Stomach (tissue), 4 donors: ENCODE measurements at regions not wholly inside any gene's neighbourhood (a gene's known extent, or its start where the extent isn't known, plus 50 kb on each side); places are given as distances from the start of the nearest gene placed in this dataset.

Source experiments
- EP300 ChIP-seq: sonication (generic); formaldehyde crosslinking; IDR thresholded peaks from one replicate; pipeline ENCODE4 v1.6.1; 2017; ENCODE audit warnings: antibody characterized with exemption
- POLR2A ChIP-seq, 4 donors: fragments of 450-650 bp; IDR thresholded peaks; one replicate each; pipeline ENCODE4 v1.6.1; 2016; ENCODE audit warnings: antibody characterized with exemption in 4 of 4, control low read depth in 2 of 4, mild to moderate bottlenecking in 1 of 4, moderate library complexity in 1 of 4
- POLR2AphosphoS5 ChIP-seq, 3 donors: sonication (generic); formaldehyde crosslinking; IDR thresholded peaks; one replicate each; pipeline ENCODE4 v1.6.1; 2016; ENCODE audit warnings: antibody characterized with exemption in 3 of 3
- TF ChIP-seq, protein P1 (sequence below), 7 experiments: fragments of 450-650 bp in 4 of 7; fragments of 200-600 bp in 3 of 7; sonication (generic) in 3 of 7; IDR thresholded peaks; one replicate each; pipeline ENCODE4 v1.5.1; 2016 to 2019; ENCODE audit warnings: antibody characterized with exemption in 7 of 7, control low read depth in 2 of 7, mild to moderate bottlenecking in 1 of 7

DNA sequence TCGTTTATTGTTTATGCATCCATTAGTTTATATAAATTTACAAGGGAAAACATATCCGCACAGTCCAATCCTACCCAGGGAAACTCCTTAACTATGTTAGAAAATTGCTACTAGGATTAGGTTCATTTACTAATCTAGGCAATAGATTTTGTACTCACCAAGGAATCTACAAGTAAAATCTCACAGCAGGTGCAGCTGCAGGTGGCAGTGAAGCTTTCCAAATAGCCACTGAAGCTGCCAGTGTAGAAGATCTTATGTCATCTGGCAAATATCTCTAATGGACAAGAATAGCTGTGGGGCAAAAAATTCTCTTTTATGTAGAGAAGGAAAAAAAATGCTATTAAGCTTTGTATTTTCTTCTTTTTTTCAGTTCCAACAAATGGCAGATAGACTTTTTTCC lies 963.4 kb upstream of the ADGRL4 start:
- TF ChIP-seq, protein P1, sequence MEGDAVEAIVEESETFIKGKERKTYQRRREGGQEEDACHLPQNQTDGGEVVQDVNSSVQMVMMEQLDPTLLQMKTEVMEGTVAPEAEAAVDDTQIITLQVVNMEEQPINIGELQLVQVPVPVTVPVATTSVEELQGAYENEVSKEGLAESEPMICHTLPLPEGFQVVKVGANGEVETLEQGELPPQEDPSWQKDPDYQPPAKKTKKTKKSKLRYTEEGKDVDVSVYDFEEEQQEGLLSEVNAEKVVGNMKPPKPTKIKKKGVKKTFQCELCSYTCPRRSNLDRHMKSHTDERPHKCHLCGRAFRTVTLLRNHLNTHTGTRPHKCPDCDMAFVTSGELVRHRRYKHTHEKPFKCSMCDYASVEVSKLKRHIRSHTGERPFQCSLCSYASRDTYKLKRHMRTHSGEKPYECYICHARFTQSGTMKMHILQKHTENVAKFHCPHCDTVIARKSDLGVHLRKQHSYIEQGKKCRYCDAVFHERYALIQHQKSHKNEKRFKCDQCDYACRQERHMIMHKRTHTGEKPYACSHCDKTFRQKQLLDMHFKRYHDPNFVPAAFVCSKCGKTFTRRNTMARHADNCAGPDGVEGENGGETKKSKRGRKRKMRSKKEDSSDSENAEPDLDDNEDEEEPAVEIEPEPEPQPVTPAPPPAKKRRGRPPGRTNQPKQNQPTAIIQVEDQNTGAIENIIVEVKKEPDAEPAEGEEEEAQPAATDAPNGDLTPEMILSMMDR (IDR thresholded peaks at IDR 0.05), result no peak
- TF ChIP-seq POLR2AphosphoS5 (IDR thresholded peaks at IDR 0.05) (no peak), POLR2A (IDR thresholded peaks at IDR 0.05) (no peak), EP300 (no peak)
